Endothelial cell of umbilical vein (primary cell): ENCODE measurements at regions not wholly inside any gene's neighbourhood (a gene's known extent, or its start where the extent isn't known, plus 50 kb on each side); places are given as distances from the start of the nearest gene placed in this dataset.

Source experiments
- BruUV-seq: library from RNA; stranded (reverse); fragments of 400-500 nt; replicated peaks from 2 replicates; lab custom pipeline; 2021; lab: Mats Ljungman, UMichigan
- CTCF ChIA-PET: fragments of 300-600, 350-600 bp; sonication (Branson Sonifier 250); formaldehyde crosslinking; loops from one replicate; lab custom pipeline; 2021; ENCODE audit warnings: antibody characterized with exemption, inconsistent platforms; lab: Charles Lee
- POLR2A ChIA-PET: fragments of 300-600, 350-600 bp; sonication (Branson Sonifier 250); formaldehyde crosslinking; loops from one replicate; lab custom pipeline; 2021; ENCODE audit warnings: antibody characterized with exemption, inconsistent platforms; lab: Charles Lee
- DNase-seq: peaks from one replicate; pipeline ENCODE4 v3.0.0-alpha.2; 2011; ENCODE audit warnings: low read depth, low spot score
- FAIRE-seq: peaks from 2 replicates; lab custom pipeline; 2011; peaks lifted over from hg19 to GRCh38; lab: Jason Lieb, UNC
- H2AFZ ChIP-seq: 2 replicates; pipeline ENCODE4 v1.6.0; 2012; ENCODE audit warnings: low read depth, low read length, control low read depth, inconsistent platforms
- H3K27ac ChIP-seq: 2 replicates; pipeline ENCODE4 v1.5.1; 2011; ENCODE audit warnings: low read depth, mild to moderate bottlenecking, control low read depth, low read length, moderate library complexity; ENCODE audit not compliant: insufficient read depth
- H3K27me3 ChIP-seq, 2 experiments: 2 replicates each; pipeline versions ENCODE4 v1.6.0 to v1.6.1; 2011; ENCODE audit warnings: low read length in 2 of 2, mixed read lengths in 1 of 2; ENCODE audit not compliant: control insufficient read depth in 2 of 2, insufficient read depth in 2 of 2
- H3K36me3 ChIP-seq, 2 experiments: 2 replicates in 1 of 2; 3 replicates in 1 of 2; pipeline ENCODE4 v1.5.1; 2011; ENCODE audit warnings: low read length in 2 of 2, mild to moderate bottlenecking in 1 of 2, moderate library complexity in 1 of 2; ENCODE audit not compliant: control insufficient read depth in 2 of 2, insufficient read depth in 2 of 2; ENCODE audit errors: extremely low read depth in 1 of 2
- H3K4me1 ChIP-seq: 3 replicates; pipeline ENCODE4 v1.5.1; 2011; ENCODE audit warnings: mild to moderate bottlenecking, low read length; ENCODE audit not compliant: control insufficient read depth, insufficient read depth; ENCODE audit errors: extremely low read depth
- H3K4me2 ChIP-seq: 2 replicates; pipeline ENCODE4 v1.6.1; 2011; ENCODE audit warnings: low read length, control low read depth, mixed read lengths; ENCODE audit not compliant: insufficient read depth
- H3K4me3 ChIP-seq, 3 experiments: fragments of 200-600 bp in 1 of 3; sonication (generic), shearing (Covaris generic) in 1 of 3; replicated peaks in 1 of 3; 2 replicates each; pipeline ENCODE4 v1.5.1; 2011 to 2016; ENCODE audit warnings: control low read depth in 3 of 3, low read length in 3 of 3, mild to moderate bottlenecking in 2 of 3, inconsistent platforms in 1 of 3, low read depth in 1 of 3, moderate library complexity in 1 of 3; ENCODE audit not compliant: insufficient read depth in 1 of 3
- H3K79me2 ChIP-seq: 2 replicates; pipeline ENCODE4 v1.6.0; 2012; ENCODE audit warnings: low read length, inconsistent platforms; ENCODE audit not compliant: control insufficient read depth, insufficient read depth
- H3K9ac ChIP-seq: replicated peaks from 2 replicates; pipeline ENCODE3; 2011; ENCODE audit warnings: low read length, control low read depth; ENCODE audit not compliant: insufficient read depth; ENCODE audit errors: extremely low read depth
- H3K9me1 ChIP-seq: replicated peaks from 3 replicates; pipeline ENCODE4 v1.6.0; 2011; ENCODE audit warnings: mild to moderate bottlenecking, low read length; ENCODE audit not compliant: control insufficient read depth, insufficient read depth; ENCODE audit errors: extremely low read depth
- H3K9me3 ChIP-seq: replicated peaks from 2 replicates; pipeline ENCODE4 v1.5.1; 2012; ENCODE audit warnings: low read length, inconsistent platforms; ENCODE audit not compliant: control insufficient read depth, insufficient read depth
- H4K20me1 ChIP-seq: replicated peaks from 2 replicates; pipeline ENCODE3; 2011; ENCODE audit warnings: mild to moderate bottlenecking, low read length; ENCODE audit not compliant: control insufficient read depth, insufficient read depth; ENCODE audit errors: extremely low read depth
- CTCF ChIP-seq, 2 donors: IDR thresholded peaks; 1 replicate in 1 of 2; 2 replicates in 1 of 2; pipeline ENCODE4 v1.5.1; 2011; ENCODE audit warnings: low read length in 2 of 2, mild to moderate bottlenecking in 2 of 2, moderate library complexity in 2 of 2, control low read depth in 1 of 2, inconsistent platforms in 1 of 2, low read depth in 1 of 2; ENCODE audit not compliant: insufficient read depth in 1 of 2; ENCODE audit errors: extremely low read depth in 1 of 2
- EZH2 ChIP-seq: IDR thresholded peaks from 2 replicates; pipeline ENCODE4 v1.6.1; 2012; ENCODE audit warnings: borderline replicate concordance, low read depth, mild to moderate bottlenecking, moderate library complexity, low read length, inconsistent platforms; ENCODE audit not compliant: severe bottlenecking
- FOS ChIP-seq: IDR thresholded peaks from 2 replicates; pipeline ENCODE4 v1.6.1; 2011; ENCODE audit warnings: mild to moderate bottlenecking, low read length, moderate library complexity, borderline replicate concordance; ENCODE audit not compliant: insufficient read depth
- GATA2 ChIP-seq: IDR thresholded peaks from 2 replicates; pipeline ENCODE4 v1.7.0; 2011; ENCODE audit warnings: low read depth, mild to moderate bottlenecking, moderate library complexity, mixed read lengths, low read length; ENCODE audit not compliant: insufficient read length, insufficient read depth
- JUN ChIP-seq: IDR thresholded peaks from 2 replicates; pipeline ENCODE4 v1.6.1; 2011; ENCODE audit warnings: borderline replicate concordance, low read depth; ENCODE audit not compliant: insufficient read length, insufficient read depth
- MYC ChIP-seq: IDR thresholded peaks from one replicate; pipeline ENCODE4 v1.6.1; 2011; ENCODE audit warnings: mild to moderate bottlenecking, low read depth, low read length
- POLR2A ChIP-seq: IDR thresholded peaks from 2 replicates; pipeline ENCODE4 v1.6.1; 2012; ENCODE audit warnings: low read depth, mild to moderate bottlenecking, control low read depth, low read length
- POLR2AphosphoS5 ChIP-seq: IDR thresholded peaks from 2 replicates; pipeline ENCODE4 v1.6.1; 2012; ENCODE audit warnings: low read depth, mild to moderate bottlenecking, control low read depth, low read length, moderate library complexity; ENCODE audit not compliant: insufficient read depth
- dilution Hi-C: fragments of 300-500 bp; cut with MboI; formaldehyde crosslinking; loops from one replicate; pipeline ENCODE4 v1.15.0; 2019; ENCODE audit warnings: low sequenced_read_pairs; ENCODE audit not compliant: extremely low pct_ligation_motif_present
- intact Hi-C: fragments of 100-400 bp; cut with micrococcal nuclease; formaldehyde crosslinking; loops from one replicate; pipeline ENCODE4 v1.10.0; 2022
- TF ChIP-seq, protein P1 (sequence below): IDR thresholded peaks from 2 replicates; pipeline ENCODE4 v1.6.1; 2011; ENCODE audit not compliant: insufficient read depth, insufficient read length

- no peak overlapping the region for H3K4me3 ChIP-seq
- BruUV-seq: no TSS peak
- FAIRE-seq: no peak
- dilution Hi-C loops (no loop called here), intact Hi-C loops (no loop called here)
- no peaks in the 10 kb centered on the region for H4K20me1 ChIP-seq
- TF ChIP-seq POLR2AphosphoS5: no peak
- TF ChIP-seq GATA2: no peak
- TF ChIP-seq MYC: no peak
- no peak for TF ChIP-seq CTCF (IDR thresholded peaks at IDR 0.05; ENCODE audit: extremely low read depth in 1 of 2, insufficient read depth in 1 of 2, low read depth in 1 of 2, low read length in 2 of 2)
- TF ChIP-seq, protein P1, sequence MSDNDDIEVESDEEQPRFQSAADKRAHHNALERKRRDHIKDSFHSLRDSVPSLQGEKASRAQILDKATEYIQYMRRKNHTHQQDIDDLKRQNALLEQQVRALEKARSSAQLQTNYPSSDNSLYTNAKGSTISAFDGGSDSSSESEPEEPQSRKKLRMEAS: no peak
- TF ChIP-seq FOS: no peak
- no peak for TF ChIP-seq JUN
- no peak for TF ChIP-seq POLR2A
- no peak for TF ChIP-seq EZH2
- no peak for DNase-seq
- H3K36me3 ChIP-seq: no peaks in the 10 kb centered on the region
- H2AFZ ChIP-seq: no peak overlapping the region
- H3K4me2 ChIP-seq: no peak overlapping the region
- ChIA-PET POLR2A (no interaction called here), CTCF (no interaction called here)
- H3K9ac ChIP-seq: no peak overlapping the region
- no peaks in the 10 kb centered on the region for H3K27me3 ChIP-seq
- H3K4me1 ChIP-seq: no peaks in the 10 kb centered on the region
- no peak overlapping the region for H3K27ac ChIP-seq
- peaks cover 6% of the 10 kb centered on the region for H3K9me3 ChIP-seq
- no peaks in the 10 kb centered on the region for H3K79me2 ChIP-seq
- H3K9me1 ChIP-seq: no peaks in the 10 kb centered on the region
Measured at GRCh38 chr2:66156171-66156570, 278.8 kb upstream of the MEIS1 start.
